ENCODE measurements at regions not wholly inside any gene's neighbourhood (a gene's known extent, or its start where the extent isn't known, plus 50 kb on each side); places are given as distances from the start of the nearest gene placed in this dataset.
A peak's percentile ranks its signal among the peaks of the same experiment; 100 is the strongest.

DNA sequence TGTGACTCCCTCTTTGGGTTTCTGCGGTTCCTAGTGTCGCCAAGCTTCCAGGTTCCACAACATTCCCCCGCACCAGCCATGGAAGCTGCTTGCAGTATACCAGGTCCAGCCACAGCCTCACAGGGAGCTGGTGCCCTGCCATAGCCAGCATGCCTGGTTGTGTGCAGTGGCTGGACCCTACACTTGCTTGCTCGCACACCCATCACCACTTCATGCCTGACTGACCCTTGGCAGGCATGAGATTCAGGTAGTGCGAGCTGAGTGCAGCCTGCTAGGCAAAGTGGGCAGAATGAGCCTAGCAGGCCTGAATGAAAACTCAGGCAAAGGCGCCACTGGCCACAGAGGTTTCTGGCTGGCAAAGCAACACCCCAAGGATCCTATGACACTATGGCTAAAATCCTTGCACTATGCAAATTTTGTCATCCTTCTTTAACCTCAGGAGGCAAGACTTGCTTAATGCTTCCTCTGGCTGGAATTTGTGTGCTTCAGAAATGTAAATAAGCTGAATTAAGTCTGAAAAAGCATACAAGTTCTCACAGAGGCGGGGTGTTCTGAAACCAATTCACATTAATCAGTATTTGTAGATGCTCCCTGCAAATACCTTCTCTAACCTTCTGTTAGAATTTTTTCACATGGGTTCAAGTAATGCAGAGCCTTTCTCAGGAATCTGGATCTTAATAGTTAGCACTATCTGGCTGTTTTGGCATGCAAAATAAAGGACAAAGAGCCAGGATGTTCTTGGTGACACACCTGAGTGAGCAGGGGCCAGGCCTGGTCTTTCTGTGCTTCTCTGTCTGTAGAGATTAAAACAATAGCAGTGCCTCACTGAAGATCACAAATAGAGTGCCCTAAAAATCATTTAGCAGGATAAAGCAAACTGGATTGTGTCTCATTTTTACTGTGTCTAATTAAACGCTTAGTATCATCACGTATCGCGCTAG lies 256.9 kb downstream of the GPATCH2 start:
- DNase-seq, result no peak

GRCh38 chr1:217372049-217372970 lies 258.6 kb downstream of the GPATCH2 start:
- DNase-seq, result no peak

DNA sequence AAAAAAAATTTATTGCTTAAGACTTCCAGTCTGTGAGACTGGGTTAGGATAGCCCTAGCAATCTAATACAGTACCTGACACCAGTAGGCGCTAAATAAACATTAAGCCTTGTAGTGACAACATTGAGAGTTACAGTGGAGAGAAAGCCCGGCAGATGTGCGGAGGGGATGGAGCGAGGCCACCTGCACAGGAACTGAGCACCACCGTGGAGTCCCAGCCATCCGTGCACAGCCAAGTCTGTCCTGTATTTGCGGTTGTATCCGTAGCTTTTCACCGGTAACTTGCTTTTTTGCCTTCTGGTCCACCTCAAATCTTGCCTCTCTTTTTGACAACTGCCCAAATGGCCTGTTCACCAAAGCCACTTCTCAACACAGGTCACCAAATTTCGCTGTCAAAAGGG lies 260.1 kb downstream of the GPATCH2 start:
- no peak for DNase-seq

DNA sequence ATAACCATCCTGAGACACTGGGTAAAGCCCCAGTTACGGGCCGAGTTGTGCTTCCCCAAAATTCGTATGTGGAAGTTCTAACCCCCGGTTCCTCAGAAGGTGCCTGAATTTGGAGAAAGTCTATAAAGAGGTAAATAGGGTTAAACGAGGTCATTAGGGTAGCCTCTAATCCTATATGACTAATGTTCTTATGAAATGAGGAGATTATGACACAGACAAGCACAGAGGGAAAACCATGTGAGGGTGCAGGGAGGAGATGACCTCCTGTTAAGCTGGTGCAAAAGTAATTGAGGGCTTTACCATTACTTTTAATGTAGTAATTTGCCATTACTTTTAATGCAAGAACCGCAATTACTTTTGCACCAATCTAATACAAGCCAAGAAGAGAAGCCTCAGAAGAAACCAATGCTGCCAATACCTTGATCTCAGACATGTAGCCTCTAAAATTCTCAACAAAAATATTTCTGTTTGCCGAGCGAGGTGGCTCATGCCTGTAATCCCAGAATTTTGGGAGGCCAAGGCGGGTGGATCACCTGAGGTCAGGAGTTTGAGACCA lies 260.8 kb downstream of the GPATCH2 start:
- no peak for DNase-seq

GRCh38 chr1:217369271-217369981 lies 261.5 kb downstream of the GPATCH2 start:
- no peak for DNase-seq

DNA sequence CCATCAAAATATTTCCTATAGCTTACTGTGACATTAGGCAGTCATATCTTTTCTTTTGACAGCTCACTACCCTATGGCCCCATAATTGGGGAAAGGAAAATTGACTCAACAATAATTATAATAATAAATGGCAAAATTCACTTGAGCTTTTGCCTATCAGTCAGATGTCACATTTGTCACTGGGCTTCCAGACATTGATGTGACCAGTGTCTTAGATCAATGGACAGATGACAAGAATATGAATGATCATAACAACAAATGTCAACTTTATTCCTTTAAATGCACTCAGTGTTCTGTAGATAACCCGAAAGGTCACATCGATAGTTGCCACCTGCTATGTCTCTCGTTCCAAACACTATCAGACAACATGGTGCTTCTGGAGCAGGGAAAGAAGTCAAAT lies 266.7 kb downstream of the GPATCH2 start:
- no peak for DNase-seq

- DNase-seq, result no peak
Observed at GRCh38 chr1:217363319-217363718, 267.6 kb downstream of the GPATCH2 start.

- DNase-seq, result no peak
Observed at GRCh38 chr1:217360510-217360909, 270.4 kb downstream of the GPATCH2 start.

DNA sequence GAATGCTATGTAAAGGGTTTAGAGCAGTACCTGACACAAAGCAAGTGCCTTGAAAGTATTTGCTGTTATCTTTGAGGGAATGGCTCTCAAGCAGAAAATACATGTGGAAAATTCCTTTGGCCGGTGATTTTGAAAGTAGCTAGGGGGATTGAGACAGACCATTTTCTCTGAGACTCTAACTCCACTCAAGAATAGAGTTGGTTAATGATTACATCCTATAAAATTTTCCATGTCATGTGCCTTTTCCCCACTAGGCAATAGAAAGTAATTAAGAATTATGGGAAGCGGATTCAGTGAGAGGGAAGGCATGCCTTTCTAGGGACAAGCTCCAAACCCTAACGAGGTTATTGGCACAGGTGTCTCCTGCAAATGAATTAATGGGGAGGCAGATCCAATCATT lies 276.0 kb downstream of the GPATCH2 start:
- no peak for DNase-seq

- DNase-seq, result no peak
Observed at GRCh38 chr1:217348960-217349664, 281.8 kb downstream of the GPATCH2 start.

GRCh38 chr1:217344712-217345111 lies 286.2 kb downstream of the GPATCH2 start:
- DNase-seq, result no peak

DNA sequence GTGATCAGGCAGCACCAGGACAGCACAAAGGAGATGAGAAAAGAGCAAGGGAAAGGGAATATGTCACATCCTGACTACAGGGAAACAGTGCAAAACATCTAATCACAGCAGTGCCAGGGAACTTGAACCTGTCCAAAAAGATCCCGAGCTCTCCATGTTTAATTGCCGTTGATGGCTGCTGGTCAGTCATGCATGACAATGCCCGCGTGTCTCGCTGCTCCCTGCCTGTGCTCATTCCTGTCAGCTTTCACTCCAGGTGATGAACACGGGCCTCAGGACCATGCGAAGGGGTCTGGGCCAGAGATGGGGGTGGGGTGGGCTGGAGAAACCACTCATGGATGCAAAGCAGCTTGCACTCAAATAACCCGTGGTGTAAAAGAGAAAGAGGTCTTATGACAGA lies 287.0 kb downstream of the GPATCH2 start:
- peak; percentile 18 for DNase-seq

GRCh38 chr1:217342105-217342504 lies 288.8 kb downstream of the GPATCH2 start:
- no peak for DNase-seq

GRCh38 chr1:217336724-217337123 lies 294.2 kb downstream of the GPATCH2 start:
- DNase-seq, result no peak

DNA sequence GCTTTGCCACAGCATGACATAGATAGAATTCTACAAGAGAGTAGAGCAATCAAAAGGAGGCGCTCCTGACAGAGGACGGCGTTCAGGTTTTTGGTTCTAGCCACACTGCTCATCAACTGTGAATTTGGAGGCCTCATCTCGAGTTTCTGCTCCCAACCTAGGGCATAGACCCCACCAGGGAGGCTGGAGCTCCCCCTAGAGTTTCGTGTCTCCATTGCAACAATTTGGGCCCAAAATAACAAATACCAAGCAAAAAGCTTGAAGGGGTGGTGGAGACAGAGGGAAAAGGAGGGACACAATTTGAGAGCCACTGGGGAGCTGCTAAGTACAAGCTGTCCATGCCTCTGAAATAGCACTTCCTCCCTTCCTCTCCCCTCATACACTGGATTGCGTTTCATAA lies 297.0 kb downstream of the GPATCH2 start:
- no peak for DNase-seq

DNA sequence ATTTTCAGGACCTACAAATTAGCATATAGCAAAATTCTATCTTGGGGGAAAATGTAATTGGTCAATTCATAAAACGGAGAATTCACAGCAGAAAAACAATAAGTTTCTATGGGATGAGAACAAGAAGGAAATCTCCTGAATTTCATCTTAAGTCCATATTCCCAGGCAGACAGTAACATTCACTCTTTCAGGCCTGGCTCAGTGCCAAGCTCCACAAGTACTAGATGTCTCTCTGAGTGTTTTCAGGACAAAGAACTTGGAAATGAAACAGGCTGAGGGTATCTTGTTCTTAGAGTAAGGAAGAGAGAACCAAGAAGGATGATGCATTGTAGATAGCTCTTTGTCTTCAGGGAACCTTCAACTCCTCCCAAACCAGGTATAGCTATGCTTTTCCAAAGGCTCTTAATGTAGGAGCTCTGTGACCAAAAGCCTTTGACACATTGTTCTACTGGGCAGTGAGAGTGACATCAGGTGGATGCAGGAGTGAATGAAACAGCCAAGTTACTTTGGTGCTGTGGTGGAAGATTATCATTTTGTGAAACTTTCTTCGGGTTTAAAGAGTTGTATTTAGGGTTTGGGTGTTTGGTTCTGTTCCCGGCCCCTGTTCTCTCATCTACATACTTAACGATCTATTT lies 298.3 kb downstream of the GPATCH2 start:
- DNase-seq, result no peak

DNA sequence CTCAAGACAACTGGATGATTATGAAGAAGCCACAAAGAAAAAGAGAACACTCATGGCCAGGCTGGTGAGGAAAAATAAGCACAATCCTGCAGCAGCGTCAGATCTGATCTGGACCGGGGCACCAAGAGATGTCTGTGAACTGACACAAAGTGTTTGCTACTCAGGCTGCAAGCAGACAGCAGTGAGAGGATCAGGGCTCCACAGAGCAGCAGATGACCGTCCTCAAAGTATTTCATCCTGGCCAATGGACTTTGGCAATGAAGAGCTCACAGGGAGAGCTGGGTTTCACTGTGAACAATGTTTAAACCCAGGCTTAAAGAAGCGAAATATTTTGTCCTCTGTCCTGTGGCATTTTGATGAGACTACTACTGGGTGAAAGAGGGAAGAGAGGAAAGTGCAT lies 299.2 kb downstream of the GPATCH2 start:
- no peak for DNase-seq

GRCh38 chr1:217327901-217328300 lies 303.0 kb downstream of the GPATCH2 start:
- no peak for DNase-seq

GRCh38 chr1:217322834-217323233 lies 308.1 kb downstream of the GPATCH2 start:
- no peak for DNase-seq

- DNase-seq, result no peak
Observed at GRCh38 chr1:217315346-217315745, 315.5 kb downstream of the GPATCH2 start.

DNA sequence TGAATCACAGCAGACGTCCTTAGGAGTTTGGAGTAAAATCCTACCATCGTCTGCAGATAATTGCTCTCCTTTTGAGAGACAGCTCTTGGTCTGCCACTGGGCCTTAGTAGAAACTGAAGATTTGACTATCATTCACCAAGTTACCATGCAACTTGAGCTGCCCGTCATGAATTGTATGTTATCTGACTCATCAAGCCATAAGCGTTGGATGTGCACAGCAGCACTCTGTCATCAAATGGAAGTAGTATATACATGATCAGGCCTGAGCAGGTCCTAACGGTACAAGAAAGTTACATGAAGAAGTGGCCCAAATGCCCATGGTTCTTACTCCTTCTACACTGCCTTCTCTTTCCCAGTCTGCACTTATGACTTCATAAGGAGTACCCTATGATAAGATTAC lies 317.8 kb downstream of the GPATCH2 start:
- DNase-seq, result no peak

DNA sequence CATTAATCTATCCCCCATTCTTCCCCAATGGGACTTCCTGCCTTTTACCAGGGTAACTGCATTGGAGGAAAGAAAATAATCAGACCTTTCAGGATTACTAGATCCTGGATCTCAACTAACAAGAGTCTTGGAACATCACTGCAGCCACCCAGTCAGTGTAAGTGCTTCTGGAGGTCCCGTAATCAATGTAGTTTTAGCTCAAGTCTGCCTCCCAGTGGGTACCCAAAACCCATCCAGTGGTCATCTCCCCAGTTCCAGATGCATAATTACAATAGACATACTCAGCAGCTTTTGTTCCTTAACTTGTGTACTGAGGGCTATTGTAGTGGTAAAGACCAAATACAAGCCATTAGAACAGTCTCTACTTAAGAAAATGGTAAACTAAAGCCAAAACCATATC lies 319.1 kb downstream of the GPATCH2 start:
- DNase-seq, result no peak
